ENCODE measurements at regions not wholly inside any gene's neighbourhood (a gene's known extent, or its start where the extent isn't known, plus 50 kb on each side); places are given as distances from the start of the nearest gene placed in this dataset.
A peak's percentile ranks its signal among the peaks of the same experiment; 100 is the strongest.

GRCh38 chr14:76963372-76963771 lies 65.1 kb downstream of the IRF2BPL start:
- no peaks in the 10 kb centered on the region for H3K27me3 ChIP-seq (replicated peaks)
- H3K36me3 ChIP-seq (replicated peaks): no peaks in the 10 kb centered on the region
- no peak for TF ChIP-seq CTCF (IDR thresholded peaks at IDR 0.05; ENCODE audit: low read depth, low read length, missing control alignments)
- no peak overlapping the region for H3K4me3 ChIP-seq (ENCODE audit: low read depth, low read length)
- no peak for DNase-seq
- in situ Hi-C loops (cut with HindIII; ENCODE audit: low pct_ligation_motif_present, low sequenced_read_pairs): no loop called here
- no peak overlapping the region for H3K27ac ChIP-seq

GRCh38 chr14:76962303-76962660 lies 66.2 kb downstream of the IRF2BPL start:
- in situ Hi-C loops (cut with HindIII; ENCODE audit: low pct_ligation_motif_present, low sequenced_read_pairs): no loop called here
- TF ChIP-seq CTCF (IDR thresholded peaks at IDR 0.05; ENCODE audit: low read depth, low read length, missing control alignments): no peak
- DNase-seq: peak; percentile 24
- H3K27ac ChIP-seq: peak overlapping the region; percentile 55
- peak overlapping the region; percentile 16 for H3K4me3 ChIP-seq (ENCODE audit: low read depth, low read length)
- H3K27me3 ChIP-seq (replicated peaks): no peaks in the 10 kb centered on the region
- no peaks in the 10 kb centered on the region for H3K36me3 ChIP-seq (replicated peaks)

- no peaks in the 10 kb centered on the region for H3K36me3 ChIP-seq (replicated peaks)
- H3K27me3 ChIP-seq (replicated peaks): no peaks in the 10 kb centered on the region
- DNase-seq: peak; percentile 99
- in situ Hi-C loops (cut with HindIII; ENCODE audit: low pct_ligation_motif_present, low sequenced_read_pairs): no loop called here
- no peak for TF ChIP-seq CTCF (IDR thresholded peaks at IDR 0.05; ENCODE audit: low read depth, low read length, missing control alignments)
- H3K27ac ChIP-seq: peak overlapping the region; percentile 75
- H3K4me3 ChIP-seq (ENCODE audit: low read depth, low read length): peak overlapping the region; percentile 16
These were observed 66.7 kb downstream of the IRF2BPL start for GRCh38 chr14:76961631-76962302.

- Histone ChIP-seq H3K27ac (peak overlapping the region; percentile 20), H3K4me3 (ENCODE audit: low read depth, low read length) (no peak overlapping the region), H3K27me3 (replicated peaks) (no peaks in the 10 kb centered on the region), H3K36me3 (replicated peaks) (no peaks in the 10 kb centered on the region)
- no peak for TF ChIP-seq CTCF (IDR thresholded peaks at IDR 0.05; ENCODE audit: low read depth, low read length, missing control alignments)
- in situ Hi-C loops (cut with HindIII; ENCODE audit: low pct_ligation_motif_present, low sequenced_read_pairs): no loop called here
- DNase-seq: peak; percentile 52
These were observed 69.4 kb downstream of the IRF2BPL start for GRCh38 chr14:76958980-76959710.

GRCh38 chr14:76958020-76958979 lies 70.2 kb downstream of the IRF2BPL start:
- in situ Hi-C loops (cut with HindIII; ENCODE audit: low pct_ligation_motif_present, low sequenced_read_pairs): no loop called here
- H3K4me3 ChIP-seq (ENCODE audit: low read depth, low read length): no peak overlapping the region
- H3K27me3 ChIP-seq (replicated peaks): no peaks in the 10 kb centered on the region
- no peak for DNase-seq
- no peaks in the 10 kb centered on the region for H3K36me3 ChIP-seq (replicated peaks)
- no peak overlapping the region for H3K27ac ChIP-seq
- no peak for TF ChIP-seq CTCF (IDR thresholded peaks at IDR 0.05; ENCODE audit: low read depth, low read length, missing control alignments)

Data from brain microvascular endothelial cell (primary cell).